Activated CD4-positive, alpha-beta T cell treated with anti-CD3 and anti-CD28 coated beads, Interleukin-2, amount 50 U/mL, for 1 hour (primary cell): ENCODE measurements at regions not wholly inside any gene's neighbourhood (a gene's known extent, or its start where the extent isn't known, plus 50 kb on each side); places are given as distances from the start of the nearest gene placed in this dataset.

Experiments
- DNase-seq: peaks from one replicate; pipeline ENCODE4 v3.0.0-alpha.2; 2020

GRCh38 chr2:118310681-118311429 lies 222.6 kb downstream of the INSIG2 start:
- no peak for DNase-seq

- DNase-seq, result peak; percentile 59
Measured at GRCh38 chr2:118309946-118310680, 221.8 kb downstream of the INSIG2 start.

- no peak for DNase-seq
Measured at GRCh38 chr2:118309257-118309945, 221.1 kb downstream of the INSIG2 start.

- DNase-seq, result no peak
Measured at GRCh38 chr2:118307864-118308263, 219.6 kb downstream of the INSIG2 start.

- no peak for DNase-seq
Measured at GRCh38 chr2:118301248-118301647, 213.0 kb downstream of the INSIG2 start.

GRCh38 chr2:118300832-118301231 lies 212.6 kb downstream of the INSIG2 start:
- DNase-seq, result no peak

GRCh38 chr2:118296663-118297062 lies 208.4 kb downstream of the INSIG2 start:
- no peak for DNase-seq

GRCh38 chr2:118295592-118296390 lies 207.5 kb downstream of the INSIG2 start:
- no peak for DNase-seq

- no peak for DNase-seq
Measured at GRCh38 chr2:118294063-118294462, 205.8 kb downstream of the INSIG2 start.

- no peak for DNase-seq
Measured at GRCh38 chr2:118292991-118293390, 204.7 kb downstream of the INSIG2 start.

- DNase-seq, result no peak
Measured at GRCh38 chr2:118291251-118291880, 203.1 kb downstream of the INSIG2 start.

- no peak for DNase-seq
Measured at GRCh38 chr2:118290411-118291250, 202.4 kb downstream of the INSIG2 start.

- DNase-seq, result no peak
Measured at GRCh38 chr2:118279005-118279404, 190.7 kb downstream of the INSIG2 start.

- DNase-seq, result no peak
Measured at GRCh38 chr2:118278046-118278445, 189.8 kb downstream of the INSIG2 start.

- DNase-seq, result no peak
Measured at GRCh38 chr2:118274841-118275510, 186.7 kb downstream of the INSIG2 start.

- DNase-seq, result no peak
Measured at GRCh38 chr2:118272391-118272790, 184.1 kb downstream of the INSIG2 start.

- no peak for DNase-seq
Measured at GRCh38 chr2:118269408-118270051, 181.3 kb downstream of the INSIG2 start.

- DNase-seq, result no peak
Measured at GRCh38 chr2:118268268-118268667, 180.0 kb downstream of the INSIG2 start.

GRCh38 chr2:118265873-118266455 lies 177.7 kb downstream of the INSIG2 start:
- no peak for DNase-seq
